Esophagus squamous epithelium (tissue), 5 donors: ENCODE measurements at regions not wholly inside any gene's neighbourhood (a gene's known extent, or its start where the extent isn't known, plus 50 kb on each side); places are given as distances from the start of the nearest gene placed in this dataset.
"Not testable (repeated sequence)": the region's sequence is repeated elsewhere in the genome, so short reads cannot be mapped to it uniquely, and the experiment has no call there.

Experiments used
- DNase-seq: peaks from one replicate; lab custom pipeline; 2025; lab: John Stamatoyannopoulos, UW
- H3K27ac ChIP-seq, 4 donors: fragments of 200-600 bp; sonication (generic); one replicate each; pipeline ENCODE4 v1.5.1; 2016 to 2019; ENCODE audit warnings: mild to moderate bottlenecking in 1 of 4
- H3K27me3 ChIP-seq, 4 donors: fragments of 200-600 bp; sonication (generic); 1 replicate in 3 of 4; 2 replicates in 1 of 4; pipeline versions ENCODE4 v1.5.1 to v1.6.0; 2017 to 2021; ENCODE audit warnings: antibody characterized with exemption in 1 of 4
- H3K36me3 ChIP-seq, 3 donors: fragments of 200-600 bp; sonication (generic); one replicate each; pipeline ENCODE4 v1.5.1; 2016 to 2019
- H3K4me1 ChIP-seq, 3 donors: fragments of 200-600 bp; sonication (generic); one replicate each; pipeline ENCODE4 v1.5.1; 2017 to 2019
- H3K4me3 ChIP-seq, 4 donors: fragments of 200-600 bp; sonication (generic); 1 replicate in 3 of 4; 2 replicates in 1 of 4; pipeline ENCODE4 v1.5.1; 2016 to 2019; ENCODE audit warnings: mild to moderate bottlenecking in 2 of 4, moderate library complexity in 1 of 4
- H3K9me3 ChIP-seq, 3 donors: fragments of 200-600 bp; sonication (generic); one replicate each; pipeline ENCODE4 v1.5.1; 2016 to 2019
- POLR2A ChIP-seq, 4 donors: fragments of 450-650 bp; IDR thresholded peaks; one replicate each; pipeline ENCODE4 v1.6.1; 2017; ENCODE audit warnings: antibody characterized with exemption in 4 of 4, mild to moderate bottlenecking in 4 of 4, moderate library complexity in 3 of 4
- WGBS, 2 donors: methylation state at CpG; one replicate each; pipeline ENCODE4 v1.1.5; 2018; 5-methylcytosine and 5-hydroxymethylcytosine counted together
- intact Hi-C: fragments of 100-400 bp; cut with DNase I; formaldehyde crosslinking; loops from one replicate; pipeline ENCODE4 v1.15.0; 2022
- TF ChIP-seq, protein P1 (sequence below), 6 experiments: fragments of 450-650 bp in 4 of 6; fragments of 200-600 bp in 2 of 6; sonication (generic) in 2 of 6; IDR thresholded peaks; one replicate each; pipeline ENCODE4 v1.5.1; 2016 to 2019; ENCODE audit warnings: antibody characterized with exemption in 6 of 6, mild to moderate bottlenecking in 4 of 6, moderate library complexity in 4 of 6
- donor health status: DM: yes; HTN: yes; CAD: no.

DNA sequence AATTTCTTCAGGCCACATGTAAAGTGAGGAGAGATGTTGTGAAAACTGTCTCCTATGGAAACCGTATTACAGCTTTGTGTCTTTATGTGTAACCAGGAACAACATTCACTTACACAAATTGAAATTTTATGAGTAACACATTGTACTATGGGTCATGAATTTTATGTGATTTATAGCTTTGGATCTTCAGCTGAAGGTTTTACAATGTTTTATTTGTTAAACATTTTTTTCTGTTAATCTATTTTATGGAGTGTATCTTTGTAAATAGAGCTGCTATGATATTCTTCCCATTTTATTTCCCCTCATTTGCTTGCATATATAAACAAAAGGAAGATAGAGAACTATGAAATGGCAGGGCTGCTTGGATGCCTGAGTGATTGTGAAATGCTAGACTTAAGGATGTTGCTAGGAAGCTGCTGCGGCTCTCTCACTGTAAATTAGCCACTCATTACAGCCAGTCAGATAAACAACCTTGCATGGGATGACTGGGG lies 104.5 kb upstream of the PCLO start:
- intact Hi-C loops = no loop called here
- Histone ChIP-seq H3K27me3 (no peaks in the 10 kb centered on the region), H3K4me3 (no peak overlapping the region), H3K4me1 (no peaks in the 10 kb centered on the region), H3K27ac (no peak overlapping the region), H3K9me3 (no peaks in the 10 kb centered on the region), H3K36me3 (no peaks in the 10 kb centered on the region)
- no peak for DNase-seq
- 44 to 49% methylated on average over 2 of the region's 2 CpGs for whole genome bisulfite sequencing, 2 donors
- TF ChIP-seq, protein P1, sequence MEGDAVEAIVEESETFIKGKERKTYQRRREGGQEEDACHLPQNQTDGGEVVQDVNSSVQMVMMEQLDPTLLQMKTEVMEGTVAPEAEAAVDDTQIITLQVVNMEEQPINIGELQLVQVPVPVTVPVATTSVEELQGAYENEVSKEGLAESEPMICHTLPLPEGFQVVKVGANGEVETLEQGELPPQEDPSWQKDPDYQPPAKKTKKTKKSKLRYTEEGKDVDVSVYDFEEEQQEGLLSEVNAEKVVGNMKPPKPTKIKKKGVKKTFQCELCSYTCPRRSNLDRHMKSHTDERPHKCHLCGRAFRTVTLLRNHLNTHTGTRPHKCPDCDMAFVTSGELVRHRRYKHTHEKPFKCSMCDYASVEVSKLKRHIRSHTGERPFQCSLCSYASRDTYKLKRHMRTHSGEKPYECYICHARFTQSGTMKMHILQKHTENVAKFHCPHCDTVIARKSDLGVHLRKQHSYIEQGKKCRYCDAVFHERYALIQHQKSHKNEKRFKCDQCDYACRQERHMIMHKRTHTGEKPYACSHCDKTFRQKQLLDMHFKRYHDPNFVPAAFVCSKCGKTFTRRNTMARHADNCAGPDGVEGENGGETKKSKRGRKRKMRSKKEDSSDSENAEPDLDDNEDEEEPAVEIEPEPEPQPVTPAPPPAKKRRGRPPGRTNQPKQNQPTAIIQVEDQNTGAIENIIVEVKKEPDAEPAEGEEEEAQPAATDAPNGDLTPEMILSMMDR (IDR thresholded peaks at IDR 0.05) = no peak
- no peak for TF ChIP-seq POLR2A (IDR thresholded peaks at IDR 0.05)

DNA sequence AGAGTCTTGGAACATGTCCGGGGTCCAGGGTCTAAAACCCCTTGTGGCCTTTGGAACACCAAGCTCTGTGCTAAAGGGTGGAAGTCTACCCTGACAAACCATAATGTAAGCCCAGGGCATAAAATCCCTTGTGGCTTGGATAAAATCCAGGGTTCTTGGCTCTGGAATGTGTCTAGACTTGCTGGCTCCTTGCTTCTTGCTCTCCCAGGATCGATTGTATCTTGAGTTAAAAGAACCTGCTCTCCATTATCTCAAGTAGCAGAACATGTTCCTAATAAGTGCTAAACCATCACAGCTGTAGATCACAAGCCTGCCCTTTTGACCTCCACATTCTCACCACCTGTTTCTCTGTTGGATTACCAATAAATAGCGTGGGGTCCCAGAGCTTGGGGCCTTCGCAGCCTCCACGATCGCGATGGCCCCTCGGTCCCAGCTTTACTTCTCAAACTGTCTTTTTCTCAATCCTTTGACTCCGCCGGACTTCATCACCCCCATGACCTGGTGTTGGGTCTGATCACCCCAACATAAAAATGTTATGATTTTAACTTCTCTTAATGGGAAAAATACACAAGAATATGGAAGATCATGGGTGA lies 100.9 kb upstream of the PCLO start:
- DNase-seq, H3K36me3 ChIP-seq, H3K9me3 ChIP-seq, intact Hi-C loops, H3K4me1 ChIP-seq, H3K27ac ChIP-seq, H3K27me3 ChIP-seq, H3K4me3 ChIP-seq: not testable (repeated sequence)
- WGBS, 2 donors = 79 to 89% methylated on average over 10 of the region's 10 CpGs

DNA sequence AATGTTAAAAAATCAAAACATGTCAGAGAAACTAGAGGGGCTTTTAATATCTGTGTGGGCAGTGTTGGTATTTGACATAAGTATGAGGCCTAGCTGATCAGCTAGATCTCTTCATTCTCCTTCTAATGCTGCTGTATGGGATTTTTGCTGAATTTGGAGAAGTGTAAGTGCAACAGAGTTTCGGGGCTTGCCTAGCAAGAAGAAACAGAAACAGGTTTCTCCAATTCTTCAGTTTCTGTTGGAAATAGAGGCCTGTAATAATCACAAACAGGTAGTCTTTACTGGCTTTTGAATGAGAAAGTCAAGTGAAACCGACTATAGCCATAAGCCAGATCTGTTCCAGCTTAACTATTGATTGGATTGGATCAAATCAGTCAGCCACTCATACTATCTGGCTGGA lies 96.4 kb upstream of the PCLO start:
- Histone ChIP-seq H3K4me3 (no peak overlapping the region), H3K27me3 (no peaks in the 10 kb centered on the region), H3K9me3 (no peaks in the 10 kb centered on the region), H3K36me3 (no peaks in the 10 kb centered on the region), H3K4me1 (no peaks in the 10 kb centered on the region), H3K27ac (no peak overlapping the region)
- intact Hi-C loops = no loop called here
- no peak for TF ChIP-seq POLR2A (IDR thresholded peaks at IDR 0.05)
- TF ChIP-seq, protein P1 (IDR thresholded peaks at IDR 0.05) = no peak
- no peak for DNase-seq
- 68 to 74% methylated on average over 2 of the region's 2 CpGs for WGBS, 2 donors

DNA sequence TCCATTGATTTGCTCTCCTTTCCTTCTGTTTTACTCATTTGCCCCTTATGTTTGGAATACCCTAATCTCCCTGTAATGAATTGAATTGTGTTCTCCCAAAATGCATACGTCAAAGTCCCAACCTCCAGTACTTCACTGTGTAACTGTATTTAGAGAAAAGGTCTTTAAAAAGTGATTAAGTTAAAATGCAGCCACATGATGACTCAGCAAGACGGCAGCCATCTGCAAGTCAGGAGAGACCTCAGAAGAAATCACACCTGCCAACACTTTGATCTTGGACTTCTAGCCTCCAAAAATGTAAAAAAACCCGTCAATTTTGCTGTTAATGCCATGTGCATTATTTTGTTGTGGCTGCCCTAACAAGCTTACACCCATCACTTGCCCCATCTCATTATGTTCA lies 85.3 kb upstream of the PCLO start:
- H3K27me3 ChIP-seq = no peaks in the 10 kb centered on the region
- TF ChIP-seq, protein P1 (IDR thresholded peaks at IDR 0.05) = no peak
- no peak for TF ChIP-seq POLR2A (IDR thresholded peaks at IDR 0.05)
- WGBS, 2 donors = 42 to 54% methylated on average over 3 of the region's 3 CpGs
- intact Hi-C loops = no loop called here
- no peaks in the 10 kb centered on the region for H3K36me3 ChIP-seq
- H3K9me3 ChIP-seq = no peaks in the 10 kb centered on the region
- no peak overlapping the region for H3K27ac ChIP-seq
- no peak overlapping the region for H3K4me3 ChIP-seq
- no peak for DNase-seq
- no peaks in the 10 kb centered on the region for H3K4me1 ChIP-seq

DNA sequence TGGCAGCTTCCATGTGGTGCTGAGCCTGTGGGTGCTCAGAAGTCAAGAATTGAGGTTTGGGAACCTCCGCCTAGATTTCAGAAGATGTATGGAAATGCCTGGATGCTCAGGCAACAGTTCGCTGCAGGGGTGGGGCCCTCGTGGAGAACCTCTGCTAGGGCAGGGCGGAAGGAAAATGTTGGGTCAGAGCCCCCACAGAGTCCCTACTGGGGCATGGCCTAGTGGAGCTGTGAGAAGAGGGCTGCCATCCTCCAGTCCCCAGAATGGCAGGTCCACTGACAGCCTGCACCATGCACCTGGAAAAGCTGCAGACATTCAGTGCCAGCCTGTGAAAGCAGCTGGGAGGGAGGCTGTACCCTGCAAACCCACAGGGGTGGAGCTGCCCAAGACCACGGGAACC lies 56.5 kb upstream of the PCLO start:
- intact Hi-C loops, DNase-seq, H3K27ac ChIP-seq, H3K4me1 ChIP-seq, H3K27me3 ChIP-seq, H3K4me3 ChIP-seq, H3K36me3 ChIP-seq, H3K9me3 ChIP-seq: not testable (repeated sequence)
- 90% methylated on average over 2 of the region's 5 CpGs; no CpG with 5 or more reads in 1 of the 2 donors for WGBS, 2 donors

DNA sequence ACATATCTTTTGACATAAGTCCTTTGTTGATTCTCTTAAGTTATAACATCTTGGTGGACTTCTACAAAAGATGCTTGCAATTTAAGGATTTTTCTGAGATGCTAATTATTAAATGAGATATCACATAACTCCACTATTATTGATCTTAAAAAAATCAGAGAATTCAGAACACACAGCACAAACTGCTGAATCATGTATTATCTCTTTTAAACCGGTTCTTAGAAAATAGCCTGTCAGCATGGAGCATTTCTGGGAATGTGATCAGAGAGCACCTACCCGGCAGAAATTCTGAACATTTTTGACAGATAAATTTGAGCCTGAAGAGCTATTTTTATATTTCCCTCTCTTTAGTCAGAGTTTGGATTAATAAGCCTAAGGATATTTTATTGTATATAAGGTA lies 50.2 kb upstream of the PCLO start:
- H3K27me3 ChIP-seq = no peaks in the 10 kb centered on the region
- TF ChIP-seq, protein P1 (IDR thresholded peaks at IDR 0.05) = no peak
- no peak for TF ChIP-seq POLR2A (IDR thresholded peaks at IDR 0.05)
- 50 to 63% methylated on average over 2 of the region's 2 CpGs for WGBS, 2 donors
- intact Hi-C loops = no loop called here
- no peak overlapping the region for H3K27ac ChIP-seq
- H3K4me1 ChIP-seq = no peaks in the 10 kb centered on the region
- no peak overlapping the region for H3K4me3 ChIP-seq
- H3K9me3 ChIP-seq = no peaks in the 10 kb centered on the region
- no peaks in the 10 kb centered on the region for H3K36me3 ChIP-seq
- no peak for DNase-seq
